CD8-positive, alpha-beta memory T cell (primary cell): ENCODE measurements at regions not wholly inside any gene's neighbourhood (a gene's known extent, or its start where the extent isn't known, plus 50 kb on each side); places are given as distances from the start of the nearest gene placed in this dataset.

ENCODE experiments used
- CTCF ChIA-PET: fragments of 350-600 bp; sonication (Branson Sonifier 250); formaldehyde crosslinking; loops from one replicate; lab custom pipeline; 2021; ENCODE audit warnings: antibody characterized with exemption; lab: Charles Lee
- POLR2A ChIA-PET: fragments of 350-600 bp; sonication (Branson Sonifier 250); formaldehyde crosslinking; loops from one replicate; lab custom pipeline; 2021; ENCODE audit warnings: antibody characterized with exemption; lab: Charles Lee
- DNase-seq, 5 donors: peaks; one replicate each; pipeline versions ENCODE4 v3.0.0 to v3.0.0-alpha.2; 2020 to 2022; ENCODE audit warnings: mixed read lengths in 1 of 5
- H3K27ac ChIP-seq: one replicate; pipeline ENCODE4 v1.7.0; 2013; ENCODE audit warnings: low read depth, mild to moderate bottlenecking, low read length, moderate library complexity
- H3K27me3 ChIP-seq: 2 replicates; pipeline ENCODE4 v1.7.0; 2013; ENCODE audit warnings: low read length, mild to moderate bottlenecking; ENCODE audit not compliant: insufficient read depth, poor library complexity, severe bottlenecking
- H3K36me3 ChIP-seq: 2 replicates; pipeline ENCODE4 v1.7.0; 2013; ENCODE audit warnings: mild to moderate bottlenecking, low read length, moderate library complexity; ENCODE audit not compliant: insufficient read depth
- H3K4me1 ChIP-seq: 2 replicates; pipeline ENCODE4 v1.7.0; 2013; ENCODE audit warnings: mild to moderate bottlenecking, low read length, moderate library complexity; ENCODE audit not compliant: insufficient read depth
- H3K4me3 ChIP-seq: 2 replicates; pipeline ENCODE4 v1.7.0; 2013; ENCODE audit warnings: mild to moderate bottlenecking, low read length
- H3K9me3 ChIP-seq: 2 replicates; pipeline ENCODE4 v1.7.0; 2013; ENCODE audit warnings: mild to moderate bottlenecking, low read length
- H3K27ac Mint-ChIP-seq, 8 donors: one replicate each; pipeline ENCODE4 v1.8.0; 2020 to 2021; ENCODE audit warnings: mixed read lengths in 8 of 8, mild to moderate bottlenecking in 6 of 8, inconsistent platforms in 3 of 8, moderate library complexity in 3 of 8
- H3K27me3 Mint-ChIP-seq, 2 donors: one replicate each; pipeline ENCODE4 v1.8.0; 2020 to 2021; ENCODE audit warnings: mixed read lengths in 2 of 2, mild to moderate bottlenecking in 1 of 2, moderate library complexity in 1 of 2
- H3K36me3 Mint-ChIP-seq, 3 donors: one replicate each; pipeline ENCODE4 v1.8.0; 2020 to 2021; ENCODE audit warnings: mixed read lengths in 3 of 3, inconsistent platforms in 1 of 3, mild to moderate bottlenecking in 1 of 3
- H3K4me1 Mint-ChIP-seq, 3 donors: one replicate each; pipeline ENCODE4 v1.8.0; 2020 to 2021; ENCODE audit warnings: mixed read lengths in 3 of 3, inconsistent platforms in 1 of 3, mild to moderate bottlenecking in 1 of 3
- H3K4me3 Mint-ChIP-seq, 7 donors: one replicate each; pipeline ENCODE4 v1.8.0; 2020 to 2021; ENCODE audit warnings: mixed read lengths in 7 of 7, mild to moderate bottlenecking in 6 of 7, moderate library complexity in 4 of 7, inconsistent platforms in 2 of 7
- H3K9me3 Mint-ChIP-seq, 5 donors: one replicate each; pipeline ENCODE4 v1.8.0; 2020 to 2022; ENCODE audit warnings: mixed read lengths in 5 of 5, mild to moderate bottlenecking in 3 of 5, moderate library complexity in 2 of 5, inconsistent platforms in 1 of 5

DNA sequence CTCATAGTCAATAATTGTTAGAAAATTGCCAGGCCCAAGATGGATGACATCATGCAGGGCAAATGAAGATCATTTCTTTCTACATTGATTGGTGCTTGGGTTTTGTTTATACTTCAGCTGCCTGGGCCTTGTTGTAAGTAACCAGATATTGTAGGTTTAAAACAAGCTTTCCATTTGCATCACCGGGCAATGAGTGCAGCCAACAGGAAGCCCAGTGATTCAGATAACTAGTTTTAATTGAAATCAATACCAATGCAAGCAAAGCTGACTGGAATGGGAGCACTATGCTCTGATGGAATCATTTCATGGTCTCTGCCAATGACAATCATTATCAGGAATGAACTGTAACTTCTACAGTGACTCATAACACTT, 279.3 kb downstream of the DUSP6 start:
- H3K27me3 ChIP-seq, result no peaks in the 10 kb centered on the region
- H3K27ac ChIP-seq, result no peak overlapping the region
- no peaks in the 10 kb centered on the region for H3K36me3 ChIP-seq
- no peak overlapping the region for H3K4me3 ChIP-seq
- CTCF ChIA-PET, result no interaction called here
- Mint-ChIP-seq H3K4me3 (no peak overlapping the region), H3K27ac (no peak overlapping the region), H3K27me3 (peaks cover 0 to 7% of the 10 kb centered on the region in 2 donors), H3K4me1 (no peaks in the 10 kb centered on the region), H3K36me3 (no peaks in the 10 kb centered on the region), H3K9me3 (no peaks in the 10 kb centered on the region)
- no peaks in the 10 kb centered on the region for H3K9me3 ChIP-seq
- DNase-seq, result no peak
- POLR2A ChIA-PET, result no interaction called here
- H3K4me1 ChIP-seq, result no peaks in the 10 kb centered on the region

DNA sequence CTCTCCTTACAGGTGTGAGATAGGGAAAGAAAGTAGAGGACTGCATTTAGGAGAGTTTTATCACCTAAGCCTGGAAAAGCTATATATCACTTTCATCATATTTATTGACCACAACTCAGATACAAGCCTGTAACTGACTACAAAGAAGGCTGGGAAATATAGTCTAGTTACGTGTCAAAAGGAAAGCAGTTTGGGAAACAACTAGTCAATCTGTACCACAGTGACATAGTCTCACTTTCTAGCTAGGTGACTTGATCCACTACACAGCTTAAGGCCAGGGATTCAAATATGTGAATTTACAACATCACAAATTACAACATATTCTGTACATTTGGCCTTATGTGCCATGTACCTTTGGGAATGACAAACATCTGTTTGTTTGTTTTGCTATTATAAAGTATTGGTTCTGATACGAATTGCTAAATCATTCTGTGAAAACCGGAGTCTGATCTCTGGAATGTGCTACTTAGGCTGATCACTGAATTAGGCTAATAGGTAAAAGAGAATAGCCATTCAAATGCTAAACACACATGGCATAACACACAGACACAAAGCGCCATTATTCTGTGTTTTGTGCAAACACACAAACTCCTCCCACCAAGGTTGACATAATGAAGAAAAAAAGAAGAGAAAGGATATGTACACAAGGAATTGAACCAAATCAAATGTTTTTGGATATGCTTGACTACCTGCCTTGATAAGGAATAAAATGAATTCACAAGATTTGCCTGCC, 279.8 kb downstream of the DUSP6 start:
- POLR2A ChIA-PET, result no interaction called here
- H3K27ac Mint-ChIP-seq, result no peak overlapping the region

DNA sequence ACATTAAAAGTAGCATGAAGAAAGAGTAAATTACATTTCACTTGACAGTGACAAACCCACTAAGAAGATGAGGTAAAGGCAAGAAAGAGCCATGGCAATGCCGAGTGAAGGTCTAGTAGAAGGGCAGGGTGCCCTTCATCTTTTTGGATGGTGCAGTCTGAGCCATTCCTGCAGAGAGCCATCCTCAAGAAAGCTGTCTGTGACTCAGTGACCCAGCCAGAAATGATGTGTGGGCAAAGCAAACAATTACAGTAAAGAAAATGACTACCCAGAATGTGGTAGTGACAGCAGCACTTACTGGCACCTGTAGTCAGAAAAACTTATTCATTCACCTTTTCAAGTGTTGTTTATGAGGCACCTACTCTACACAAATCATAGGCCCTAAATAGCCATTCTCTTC, 281.7 kb downstream of the DUSP6 start:
- Mint-ChIP-seq H3K4me3 (no peak overlapping the region), H3K4me1 (no peaks in the 10 kb centered on the region), H3K36me3 (no peaks in the 10 kb centered on the region), H3K27me3 (peaks cover 0 to 7% of the 10 kb centered on the region in 2 donors), H3K9me3 (no peaks in the 10 kb centered on the region), H3K27ac (no peak overlapping the region)
- no peaks in the 10 kb centered on the region for H3K36me3 ChIP-seq
- H3K4me1 ChIP-seq, result no peaks in the 10 kb centered on the region
- H3K27me3 ChIP-seq, result no peaks in the 10 kb centered on the region
- no peak for DNase-seq
- no peak overlapping the region for H3K4me3 ChIP-seq
- CTCF ChIA-PET, result no interaction called here
- POLR2A ChIA-PET, result no interaction called here
- no peaks in the 10 kb centered on the region for H3K9me3 ChIP-seq
- no peak overlapping the region for H3K27ac ChIP-seq

More for the DNA sequence above, 279.8 kb downstream of the DUSP6 start:
- Histone ChIP-seq H3K36me3 (no peaks in the 10 kb centered on the region), H3K27ac (no peak overlapping the region), H3K9me3 (no peaks in the 10 kb centered on the region), H3K27me3 (no peaks in the 10 kb centered on the region), H3K4me1 (no peaks in the 10 kb centered on the region), H3K4me3 (no peak overlapping the region)
- CTCF ChIA-PET, result no interaction called here
- Mint-ChIP-seq H3K27me3 (peaks cover 0 to 7% of the 10 kb centered on the region in 2 donors), H3K36me3 (no peaks in the 10 kb centered on the region), H3K9me3 (no peaks in the 10 kb centered on the region), H3K4me3 (no peak overlapping the region), H3K4me1 (no peaks in the 10 kb centered on the region)
- no peak for DNase-seq

DNA sequence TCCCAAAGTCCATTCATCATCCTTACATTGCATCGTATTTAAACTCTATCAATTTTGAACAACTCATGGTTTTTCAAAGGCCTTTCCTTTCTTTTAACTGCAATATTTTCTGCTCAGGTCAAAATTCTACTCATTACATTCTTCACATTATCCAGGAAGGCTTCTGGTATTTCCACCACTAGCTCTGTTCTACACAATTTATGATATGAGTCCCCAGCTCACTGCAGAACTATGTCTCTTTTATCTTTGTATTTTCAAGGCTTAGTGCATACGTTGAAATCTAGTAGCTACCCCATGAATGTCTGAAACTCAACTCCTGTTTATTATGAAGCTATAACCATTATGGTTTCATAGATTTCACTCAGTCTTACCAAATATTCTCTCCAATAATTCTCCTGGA, 282.9 kb downstream of the DUSP6 start:
- H3K36me3 ChIP-seq, result no peaks in the 10 kb centered on the region
- ChIA-PET POLR2A (no interaction called here), CTCF (no interaction called here)
- Mint-ChIP-seq H3K27me3 (peaks cover 0 to 11% of the 10 kb centered on the region in 2 donors), H3K9me3 (no peaks in the 10 kb centered on the region), H3K36me3 (no peaks in the 10 kb centered on the region), H3K4me1 (no peaks in the 10 kb centered on the region), H3K27ac (no peak overlapping the region), H3K4me3 (no peak overlapping the region)
- H3K9me3 ChIP-seq, result no peaks in the 10 kb centered on the region
- no peaks in the 10 kb centered on the region for H3K4me1 ChIP-seq
- no peak overlapping the region for H3K4me3 ChIP-seq
- no peaks in the 10 kb centered on the region for H3K27me3 ChIP-seq
- no peak overlapping the region for H3K27ac ChIP-seq
- no peak for DNase-seq

DNA sequence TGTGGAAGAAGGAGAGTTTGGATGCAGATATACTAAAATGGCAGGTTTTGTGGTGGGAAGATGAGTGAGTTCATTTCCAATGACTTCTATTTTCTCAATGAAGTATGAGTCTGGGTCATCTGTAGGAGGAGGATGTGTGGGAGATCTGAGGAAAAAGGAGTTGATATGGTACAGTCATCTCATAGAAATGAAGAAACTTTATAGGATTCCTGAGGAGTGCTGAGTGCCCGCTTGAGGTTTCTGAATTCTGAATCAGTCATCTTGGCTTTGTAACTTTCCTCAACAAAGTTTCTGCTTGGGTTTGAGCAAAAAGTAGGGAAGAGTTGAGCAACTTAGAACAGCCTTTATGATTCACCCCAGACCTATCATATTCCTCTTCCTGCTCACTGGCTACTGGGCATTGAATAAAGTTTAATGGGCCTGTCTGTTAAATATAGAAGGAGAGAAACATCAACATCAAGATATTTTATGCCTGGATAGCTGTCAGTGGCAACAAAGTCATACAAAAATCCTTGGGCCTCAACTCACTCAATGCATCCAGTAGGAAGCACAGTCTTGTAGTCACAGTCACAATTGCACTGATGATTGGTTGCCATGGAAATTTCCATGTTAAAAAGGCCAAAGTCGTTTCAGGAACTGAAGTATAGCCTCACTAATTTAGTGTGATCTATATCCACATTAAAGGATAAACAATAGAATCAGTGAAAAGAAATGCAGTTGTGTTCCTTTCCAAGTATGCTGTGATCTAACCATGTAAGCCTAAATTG, 284.7 kb downstream of the DUSP6 start:
- H3K36me3 ChIP-seq, result no peaks in the 10 kb centered on the region
- Mint-ChIP-seq H3K9me3 (no peaks in the 10 kb centered on the region), H3K27me3 (peaks cover 0 to 20% of the 10 kb centered on the region in 2 donors), H3K36me3 (no peaks in the 10 kb centered on the region), H3K4me3 (no peak overlapping the region), H3K4me1 (no peaks in the 10 kb centered on the region), H3K27ac (no peak overlapping the region)
- H3K27ac ChIP-seq, result no peak overlapping the region
- no peak for DNase-seq
- H3K9me3 ChIP-seq, result no peaks in the 10 kb centered on the region
- H3K27me3 ChIP-seq, result no peaks in the 10 kb centered on the region
- H3K4me1 ChIP-seq, result no peaks in the 10 kb centered on the region
- ChIA-PET CTCF (no interaction called here), POLR2A (no interaction called here)
- H3K4me3 ChIP-seq, result no peak overlapping the region

DNA sequence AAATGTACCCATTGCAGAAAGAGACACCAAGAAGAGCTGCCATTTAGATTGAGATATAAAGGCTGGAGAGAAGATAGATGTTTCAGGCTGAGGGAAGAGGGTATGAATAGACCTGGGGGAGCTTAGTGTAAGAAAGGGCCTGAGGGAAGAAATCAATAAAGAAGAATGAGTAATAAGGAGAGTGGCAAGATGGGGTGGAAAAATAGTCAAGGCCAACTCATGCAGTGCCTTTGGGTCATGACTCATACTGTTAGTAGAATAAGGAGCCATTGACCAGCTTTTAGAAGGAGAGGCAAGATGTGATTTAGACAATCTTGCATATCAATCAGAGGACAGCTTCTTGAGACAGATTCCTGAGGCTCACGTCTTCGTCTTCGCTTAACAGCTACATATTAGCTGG, 287.5 kb downstream of the DUSP6 start:
- Histone ChIP-seq H3K9me3 (no peaks in the 10 kb centered on the region), H3K27ac (no peak overlapping the region), H3K36me3 (no peaks in the 10 kb centered on the region), H3K4me1 (no peaks in the 10 kb centered on the region), H3K27me3 (no peaks in the 10 kb centered on the region), H3K4me3 (no peak overlapping the region)
- Mint-ChIP-seq H3K27ac (no peak overlapping the region), H3K27me3 (peaks cover 0 to 30% of the 10 kb centered on the region in 2 donors), H3K9me3 (no peaks in the 10 kb centered on the region), H3K36me3 (no peaks in the 10 kb centered on the region), H3K4me3 (no peak overlapping the region), H3K4me1 (no peaks in the 10 kb centered on the region)
- ChIA-PET POLR2A (no interaction called here), CTCF (interaction anchor here (1.2 kb wide), 1 partner anchor 13 kb away, joined by 3 read pairs; no protein-coding TSS in a partner anchor)
- no peak for DNase-seq

DNA sequence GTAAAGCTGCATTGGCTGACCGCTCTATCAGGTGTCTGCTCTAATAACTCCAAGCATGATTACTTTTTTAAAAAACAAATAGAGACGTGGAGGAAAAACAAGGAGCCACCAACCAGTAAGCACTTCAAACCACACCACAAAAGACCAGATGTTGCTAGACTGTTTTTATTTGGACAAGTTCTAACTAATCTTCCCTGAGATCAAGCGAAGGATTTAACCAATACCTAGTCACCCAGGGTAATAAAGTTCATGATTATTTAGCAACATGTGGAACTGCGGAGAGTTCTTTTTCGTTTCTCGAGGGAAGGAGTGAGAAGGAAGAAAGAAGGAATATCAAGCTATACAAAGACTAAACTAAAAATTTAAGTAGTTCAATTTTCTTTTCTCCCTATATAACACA, 288.1 kb downstream of the DUSP6 start:
- no peak overlapping the region for H3K27ac ChIP-seq
- H3K4me3 ChIP-seq, result no peak overlapping the region
- Mint-ChIP-seq H3K4me3 (no peak overlapping the region), H3K27ac (no peak overlapping the region), H3K27me3 (peaks cover 0 to 26% of the 10 kb centered on the region in 2 donors), H3K9me3 (no peaks in the 10 kb centered on the region), H3K4me1 (no peaks in the 10 kb centered on the region), H3K36me3 (no peaks in the 10 kb centered on the region)
- no peaks in the 10 kb centered on the region for H3K4me1 ChIP-seq
- no peaks in the 10 kb centered on the region for H3K27me3 ChIP-seq
- no peaks in the 10 kb centered on the region for H3K9me3 ChIP-seq
- POLR2A ChIA-PET, result no interaction called here
- DNase-seq, result no peak
- H3K36me3 ChIP-seq, result no peaks in the 10 kb centered on the region
- CTCF ChIA-PET, result interaction anchor here (1.2 kb wide), 1 partner anchor 12 kb away, joined by 3 read pairs; no protein-coding TSS in a partner anchor

DNA sequence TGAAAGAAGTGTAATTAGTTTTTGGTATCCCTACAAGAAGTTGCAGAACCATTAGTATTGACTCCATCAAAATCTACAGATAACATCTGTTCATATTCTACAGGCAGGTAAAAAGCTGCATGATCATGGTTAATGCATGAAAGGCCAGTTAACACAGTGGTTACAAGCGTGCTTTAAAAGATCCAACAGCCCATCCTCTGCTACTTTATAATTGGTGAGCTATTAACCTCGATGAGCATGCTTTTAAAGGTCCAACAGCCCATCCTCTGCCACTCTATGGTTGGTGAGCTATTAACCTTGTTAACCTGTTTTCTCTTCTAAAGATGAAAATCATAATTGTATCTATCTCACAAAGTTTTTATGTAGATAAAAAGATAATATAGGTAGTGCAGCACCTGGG, 289.3 kb downstream of the DUSP6 start:
- Mint-ChIP-seq H3K4me1 (no peaks in the 10 kb centered on the region), H3K9me3 (no peaks in the 10 kb centered on the region), H3K36me3 (no peaks in the 10 kb centered on the region), H3K27me3 (peaks cover 0 to 26% of the 10 kb centered on the region in 2 donors), H3K27ac (no peak overlapping the region), H3K4me3 (no peak overlapping the region)
- Histone ChIP-seq H3K9me3 (no peaks in the 10 kb centered on the region), H3K4me3 (no peak overlapping the region), H3K27ac (no peak overlapping the region), H3K36me3 (no peaks in the 10 kb centered on the region), H3K4me1 (no peaks in the 10 kb centered on the region), H3K27me3 (no peaks in the 10 kb centered on the region)
- POLR2A ChIA-PET, result no interaction called here
- DNase-seq, result no peak
- CTCF ChIA-PET, result interaction anchor here (1.2 kb wide), 1 partner anchor 16 kb away, joined by 3 read pairs; no protein-coding TSS in a partner anchor
